Hepatocyte (in vitro differentiated cells): ENCODE measurements at regions not wholly inside any gene's neighbourhood (a gene's known extent, or its start where the extent isn't known, plus 50 kb on each side); places are given as distances from the start of the nearest gene placed in this dataset.

Source experiments
- DNase-seq: peaks from one replicate; pipeline ENCODE4 v3.0.0-alpha.2; 2016; ENCODE audit warnings: low spot score
- H2AFZ ChIP-seq: fragments of 200-600 bp; sonication (generic); 2 replicates; pipeline ENCODE4 v1.6.0; 2016; ENCODE audit warnings: antibody characterized with exemption, mild to moderate bottlenecking
- H3K27ac ChIP-seq: fragments of 200-600 bp; sonication (generic); 2 replicates; pipeline ENCODE4 v1.5.1; 2016; ENCODE audit warnings: mild to moderate bottlenecking
- H3K27me3 ChIP-seq: fragments of 200-600 bp; sonication (generic); 2 replicates; pipeline ENCODE4 v1.6.1; 2016
- H3K36me3 ChIP-seq: fragments of 200-600 bp; sonication (generic); replicated peaks from 2 replicates; pipeline ENCODE4 v1.5.1; 2016; ENCODE audit warnings: low read depth; ENCODE audit not compliant: insufficient read depth
- H3K4me1 ChIP-seq: fragments of 200-600 bp; sonication (generic); 2 replicates; pipeline ENCODE4 v1.5.1; 2016; ENCODE audit warnings: mild to moderate bottlenecking, moderate library complexity; ENCODE audit not compliant: insufficient read depth
- H3K4me2 ChIP-seq: fragments of 200-600 bp; sonication (generic); 2 replicates; pipeline ENCODE4 v1.6.0; 2016
- H3K4me3 ChIP-seq: fragments of 200-600 bp; sonication (generic); 2 replicates; pipeline ENCODE4 v1.5.1; 2016; ENCODE audit warnings: mild to moderate bottlenecking
- H3K79me2 ChIP-seq: fragments of 200-600 bp; sonication (generic); 2 replicates; pipeline ENCODE4 v1.6.0; 2017; ENCODE audit warnings: mild to moderate bottlenecking
- H3K9me2 ChIP-seq: fragments of 200-600 bp; sonication (generic); replicated peaks from 2 replicates; pipeline ENCODE4 v1.6.0; 2017; ENCODE audit warnings: mild to moderate bottlenecking; ENCODE audit not compliant: insufficient read depth
- H3K9me3 ChIP-seq: fragments of 200-600 bp; sonication (generic); 2 replicates; pipeline ENCODE4 v1.5.1; 2016; ENCODE audit warnings: low read depth, mild to moderate bottlenecking
- H4K20me1 ChIP-seq: fragments of 200-600 bp; sonication (generic); 2 replicates; pipeline ENCODE4 v1.6.0; 2016; ENCODE audit warnings: mild to moderate bottlenecking; ENCODE audit not compliant: insufficient read depth, poor library complexity, severe bottlenecking
- CTCF ChIP-seq: fragments of 200-600 bp; sonication (generic); IDR thresholded peaks from 2 replicates; pipeline ENCODE4 v1.5.1; 2016; ENCODE audit warnings: antibody characterized with exemption, mild to moderate bottlenecking; ENCODE audit not compliant: poor library complexity
- EZH2 ChIP-seq: fragments of 200-600 bp; sonication (generic); IDR thresholded peaks from 2 replicates; pipeline ENCODE4 v1.6.1; 2016; ENCODE audit warnings: antibody characterized with exemption, mild to moderate bottlenecking, borderline replicate concordance
- EZH2phosphoT487 ChIP-seq: fragments of 200-600 bp; sonication (generic); IDR thresholded peaks from one replicate; pipeline ENCODE4 v1.6.1; 2018; ENCODE audit warnings: antibody characterized with exemption, mild to moderate bottlenecking, low read depth, moderate library complexity; ENCODE audit not compliant: unreplicated experiment, severe bottlenecking
- WGBS: methylation state at CpG from one replicate; pipeline ENCODE4 v1.1.6; 2016; ENCODE audit warnings: low lambda C conversion rate; ENCODE audit errors: missing lambda C conversion rate; 5-methylcytosine and 5-hydroxymethylcytosine counted together

- H2AFZ ChIP-seq = no peak overlapping the region
- no peaks in the 10 kb centered on the region for H3K27me3 ChIP-seq
- H3K36me3 ChIP-seq = no peaks in the 10 kb centered on the region
- H4K20me1 ChIP-seq = no peaks in the 10 kb centered on the region
- peaks cover 20% of the 10 kb centered on the region for H3K4me1 ChIP-seq
- no peak for DNase-seq
- 77% methylated on average over 2 of the region's 2 CpGs for WGBS
- TF ChIP-seq EZH2 = no peak
- TF ChIP-seq CTCF = no peak
- no peak for TF ChIP-seq EZH2phosphoT487
- no peak overlapping the region for H3K4me3 ChIP-seq
- no peak overlapping the region for H3K27ac ChIP-seq
- H3K79me2 ChIP-seq = no peaks in the 10 kb centered on the region
- no peak overlapping the region for H3K4me2 ChIP-seq
- H3K9me2 ChIP-seq = no peaks in the 10 kb centered on the region
- H3K9me3 ChIP-seq = no peaks in the 10 kb centered on the region
These were observed 103.6 kb downstream of the AREG start for GRCh38 chr4:74548561-74548960.

GRCh38 chr4:74549936-74550335, 105.0 kb downstream of the AREG start:
- WGBS = 90% methylated on average over 2 of the region's 2 CpGs
- H3K9me2 ChIP-seq = no peaks in the 10 kb centered on the region
- H3K79me2 ChIP-seq = no peaks in the 10 kb centered on the region
- no peaks in the 10 kb centered on the region for H3K27me3 ChIP-seq
- H3K27ac ChIP-seq = no peak overlapping the region
- TF ChIP-seq EZH2phosphoT487 (no peak), CTCF (no peak), EZH2 (no peak)
- DNase-seq = no peak
- H3K36me3 ChIP-seq = no peaks in the 10 kb centered on the region
- no peak overlapping the region for H2AFZ ChIP-seq
- H3K9me3 ChIP-seq = no peaks in the 10 kb centered on the region
- H3K4me2 ChIP-seq = no peak overlapping the region
- no peak overlapping the region for H3K4me3 ChIP-seq
- H3K4me1 ChIP-seq = peaks cover 7% of the 10 kb centered on the region
- H4K20me1 ChIP-seq = no peaks in the 10 kb centered on the region

DNA sequence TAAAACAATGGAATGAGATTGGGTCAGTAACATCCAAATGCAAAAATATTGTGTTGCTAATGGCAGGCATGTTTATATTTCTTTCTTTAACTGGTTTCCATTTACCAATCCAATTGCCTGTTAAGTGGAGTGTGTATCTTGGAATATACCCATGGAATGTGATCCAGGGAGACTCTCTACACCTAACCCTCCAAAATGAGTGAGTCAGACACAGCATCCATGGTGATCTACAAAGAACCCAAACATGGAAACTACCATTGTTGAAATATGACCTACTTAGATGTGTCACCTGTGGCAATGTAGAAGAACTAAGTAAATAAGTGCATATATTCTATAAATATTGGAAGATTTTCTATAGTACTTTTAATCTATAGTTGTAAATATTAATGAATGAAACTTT, 110.3 kb downstream of the AREG start:
- DNase-seq = no peak
- Histone ChIP-seq H3K4me3 (no peak overlapping the region), H3K4me1 (no peaks in the 10 kb centered on the region), H3K27me3 (no peaks in the 10 kb centered on the region), H3K79me2 (no peaks in the 10 kb centered on the region), H4K20me1 (no peaks in the 10 kb centered on the region), H3K9me2 (no peaks in the 10 kb centered on the region), H3K36me3 (no peaks in the 10 kb centered on the region), H3K9me3 (no peaks in the 10 kb centered on the region), H2AFZ (no peak overlapping the region), H3K27ac (no peak overlapping the region), H3K4me2 (no peak overlapping the region)
- TF ChIP-seq EZH2phosphoT487 (no peak), CTCF (no peak), EZH2 (no peak)

DNA sequence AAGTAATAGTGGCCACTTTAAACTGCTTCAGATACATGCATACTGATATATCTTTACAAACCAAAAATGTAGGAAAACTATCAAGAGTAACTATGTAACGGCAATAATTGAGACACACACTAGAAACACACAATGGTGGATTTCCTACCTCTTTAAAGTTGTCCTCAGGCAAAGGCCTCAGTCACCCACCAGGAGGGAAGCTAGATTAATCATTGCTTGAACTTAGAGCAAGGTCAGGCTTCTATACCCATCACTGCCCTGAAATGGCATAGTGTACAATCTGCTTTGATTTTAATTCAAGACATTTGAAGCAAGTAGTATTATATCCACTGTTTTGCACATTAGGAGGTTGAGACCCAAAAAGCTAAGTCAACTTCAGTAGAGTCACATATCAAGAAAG, 110.9 kb downstream of the AREG start:
- 97% methylated on average over 1 of the region's 1 CpG for WGBS
- DNase-seq = no peak
- Histone ChIP-seq H3K4me1 (no peaks in the 10 kb centered on the region), H3K79me2 (no peaks in the 10 kb centered on the region), H3K9me3 (no peaks in the 10 kb centered on the region), H3K36me3 (no peaks in the 10 kb centered on the region), H2AFZ (no peak overlapping the region), H3K27me3 (no peaks in the 10 kb centered on the region), H3K4me3 (no peak overlapping the region), H3K4me2 (no peak overlapping the region), H3K9me2 (no peaks in the 10 kb centered on the region), H3K27ac (no peak overlapping the region), H4K20me1 (no peaks in the 10 kb centered on the region)
- no peak for TF ChIP-seq EZH2
- TF ChIP-seq EZH2phosphoT487 = no peak
- no peak for TF ChIP-seq CTCF
